C4-2B (cell line): ENCODE measurements at regions not wholly inside any gene's neighbourhood (a gene's known extent, or its start where the extent isn't known, plus 50 kb on each side); places are given as distances from the start of the nearest gene placed in this dataset.

Experiments used
- ZFX ChIP-seq: fragments of 450-650 bp; IDR thresholded peaks from 2 replicates; pipeline ENCODE4 v1.6.1; 2017
- TF ChIP-seq, protein P1 (sequence below): fragments of 450-650 bp; conservative IDR thresholded peaks from 2 replicates; pipeline ENCODE4 v1.5.1; 2017; ENCODE audit warnings: mild to moderate bottlenecking

DNA sequence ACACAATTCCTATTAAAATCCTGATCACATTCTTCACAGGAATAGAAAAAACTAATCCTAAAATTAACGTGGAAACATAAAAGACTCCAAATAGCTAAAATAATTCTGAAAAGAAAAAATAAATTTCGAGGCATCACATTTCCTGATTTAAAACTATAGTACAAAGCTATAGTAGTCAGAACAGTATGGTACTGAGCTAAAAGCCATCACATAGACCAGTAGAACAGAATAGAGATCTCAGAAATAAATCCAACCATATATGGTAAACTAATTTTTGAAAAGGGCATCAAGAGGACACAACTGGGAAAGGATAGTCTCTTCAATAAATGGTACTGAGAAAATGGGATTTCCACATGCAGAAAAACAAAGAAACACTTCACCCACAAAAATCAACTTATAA is 125.2 kb upstream of the DAAM1 start:
- TF ChIP-seq, protein P1, sequence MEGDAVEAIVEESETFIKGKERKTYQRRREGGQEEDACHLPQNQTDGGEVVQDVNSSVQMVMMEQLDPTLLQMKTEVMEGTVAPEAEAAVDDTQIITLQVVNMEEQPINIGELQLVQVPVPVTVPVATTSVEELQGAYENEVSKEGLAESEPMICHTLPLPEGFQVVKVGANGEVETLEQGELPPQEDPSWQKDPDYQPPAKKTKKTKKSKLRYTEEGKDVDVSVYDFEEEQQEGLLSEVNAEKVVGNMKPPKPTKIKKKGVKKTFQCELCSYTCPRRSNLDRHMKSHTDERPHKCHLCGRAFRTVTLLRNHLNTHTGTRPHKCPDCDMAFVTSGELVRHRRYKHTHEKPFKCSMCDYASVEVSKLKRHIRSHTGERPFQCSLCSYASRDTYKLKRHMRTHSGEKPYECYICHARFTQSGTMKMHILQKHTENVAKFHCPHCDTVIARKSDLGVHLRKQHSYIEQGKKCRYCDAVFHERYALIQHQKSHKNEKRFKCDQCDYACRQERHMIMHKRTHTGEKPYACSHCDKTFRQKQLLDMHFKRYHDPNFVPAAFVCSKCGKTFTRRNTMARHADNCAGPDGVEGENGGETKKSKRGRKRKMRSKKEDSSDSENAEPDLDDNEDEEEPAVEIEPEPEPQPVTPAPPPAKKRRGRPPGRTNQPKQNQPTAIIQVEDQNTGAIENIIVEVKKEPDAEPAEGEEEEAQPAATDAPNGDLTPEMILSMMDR = no peak
- TF ChIP-seq ZFX = no peak
